ENCODE measurements at regions not wholly inside any gene's neighbourhood (a gene's known extent, or its start where the extent isn't known, plus 50 kb on each side); places are given as distances from the start of the nearest gene placed in this dataset.

DNA sequence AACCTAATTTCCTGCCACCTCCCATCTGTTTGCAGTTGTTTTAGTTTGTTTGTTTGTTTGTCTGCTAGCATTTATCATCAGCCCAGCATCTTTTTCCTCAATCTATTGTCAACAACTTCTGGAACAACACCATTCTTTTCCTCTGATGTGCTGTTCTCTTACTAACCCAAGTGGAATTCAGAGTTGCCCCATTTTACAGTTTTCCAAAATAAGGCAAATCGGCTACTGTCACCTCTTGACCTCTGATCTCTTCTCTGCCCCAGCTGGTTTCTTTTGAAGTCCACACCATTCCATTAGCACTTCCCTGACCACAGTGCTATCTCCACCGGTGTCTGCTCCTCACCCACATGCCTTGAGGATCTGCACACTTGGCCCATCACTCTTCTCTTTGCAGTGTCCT lies 102.4 kb downstream of the EFNB2 start:
- DNase-seq (ENCODE audit: low spot score), result no peak

DNA sequence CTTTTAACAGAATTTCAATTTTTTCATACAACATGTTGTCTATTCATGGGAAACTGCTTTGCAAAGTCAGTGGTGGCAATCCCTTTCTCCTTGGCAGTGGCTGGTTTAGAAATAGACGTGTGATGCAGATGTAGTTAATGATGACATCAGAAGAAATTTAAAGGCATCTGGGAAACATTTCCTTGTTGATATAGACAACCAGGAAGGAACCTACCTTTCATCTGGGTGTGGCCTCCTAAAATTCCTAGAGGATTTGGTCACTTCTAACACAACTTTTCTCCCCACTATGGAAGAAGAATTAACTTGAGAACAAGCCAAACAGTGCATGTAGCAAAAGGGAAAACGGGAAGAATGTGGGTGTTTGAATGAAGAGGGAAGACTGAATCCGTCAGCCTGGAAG lies 102.8 kb downstream of the EFNB2 start:
- DNase-seq (ENCODE audit: low spot score), result peak; percentile 58

DNA sequence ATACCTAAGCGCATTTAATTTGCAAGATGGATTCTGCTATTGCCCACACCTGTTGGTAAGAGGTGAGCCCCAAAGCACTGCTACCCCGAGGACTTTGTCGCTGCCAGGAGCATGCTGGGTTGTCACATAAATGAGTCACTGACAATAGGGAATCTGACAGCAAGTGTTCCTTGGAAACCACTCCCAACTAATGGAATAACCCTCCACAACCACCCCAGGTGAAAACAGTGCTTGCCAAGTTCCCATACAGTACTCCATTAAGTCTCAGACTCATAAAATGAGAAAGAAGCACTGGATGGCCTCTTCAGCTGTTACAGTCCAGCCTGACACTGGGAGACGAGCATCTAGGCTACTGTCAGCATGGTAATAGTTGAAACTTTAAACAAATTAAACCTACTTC lies 108.6 kb downstream of the EFNB2 start:
- DNase-seq (ENCODE audit: low spot score), result no peak

DNA sequence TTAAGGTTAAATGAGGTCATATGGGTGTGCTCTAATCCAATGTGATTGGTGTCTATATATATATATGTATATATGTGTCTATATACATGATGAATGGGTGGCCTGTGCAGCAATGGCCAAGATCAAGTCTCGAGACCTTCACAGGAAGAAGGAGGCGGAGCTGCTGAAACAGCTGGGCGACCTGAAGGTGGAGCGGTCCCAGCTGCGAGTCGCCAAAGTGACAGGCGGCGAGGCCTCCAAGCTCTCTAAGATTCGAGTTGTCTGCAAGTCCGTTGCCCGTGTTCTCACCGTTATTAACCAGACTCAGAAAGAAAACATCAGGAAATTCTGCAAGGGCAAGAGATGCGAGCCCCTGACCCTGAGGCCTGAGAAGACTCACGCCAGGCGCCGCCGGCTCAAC lies 109.8 kb downstream of the EFNB2 start:
- DNase-seq (ENCODE audit: low spot score), result no peak

DNA sequence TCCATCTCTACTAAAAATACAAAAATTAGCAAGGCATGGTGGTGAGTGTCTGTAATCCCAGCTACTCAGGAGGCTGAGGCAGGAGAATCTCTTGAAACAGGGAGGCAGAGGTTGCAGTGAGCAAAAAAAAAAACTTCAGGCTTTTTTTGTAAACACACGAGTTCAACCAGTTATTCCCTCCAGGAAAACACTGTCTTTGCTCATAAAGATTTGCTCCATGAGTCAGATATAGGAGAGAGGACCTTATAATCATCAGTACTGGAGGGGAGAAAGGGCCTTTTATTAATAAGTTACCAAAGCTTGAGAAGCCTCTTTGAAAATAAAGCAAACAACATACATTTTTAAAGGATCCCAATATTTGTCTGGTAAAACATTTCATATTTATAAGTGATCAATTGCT lies 110.7 kb downstream of the EFNB2 start:
- DNase-seq (ENCODE audit: low spot score), result no peak

DNA sequence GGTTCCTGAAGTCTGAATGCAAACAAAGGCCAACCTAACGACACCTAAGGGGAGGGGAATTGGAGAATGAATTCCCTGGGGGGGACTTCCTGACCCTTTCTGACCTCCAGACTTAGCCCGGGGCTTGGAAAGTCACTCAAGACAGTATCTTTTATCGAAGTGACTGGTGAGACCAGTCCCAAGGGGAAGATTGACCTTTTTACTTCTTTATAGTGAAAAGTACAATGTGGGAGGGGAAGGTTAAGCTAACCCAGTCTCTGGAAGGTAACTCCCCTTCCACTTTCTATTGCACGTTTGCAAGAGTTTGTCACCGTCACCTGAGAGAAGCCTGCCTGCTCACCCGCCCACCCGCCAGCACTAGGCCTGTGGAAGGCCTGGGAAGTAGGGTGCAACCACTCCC lies 111.9 kb downstream of the EFNB2 start:
- no peak for DNase-seq (ENCODE audit: low spot score)

DNA sequence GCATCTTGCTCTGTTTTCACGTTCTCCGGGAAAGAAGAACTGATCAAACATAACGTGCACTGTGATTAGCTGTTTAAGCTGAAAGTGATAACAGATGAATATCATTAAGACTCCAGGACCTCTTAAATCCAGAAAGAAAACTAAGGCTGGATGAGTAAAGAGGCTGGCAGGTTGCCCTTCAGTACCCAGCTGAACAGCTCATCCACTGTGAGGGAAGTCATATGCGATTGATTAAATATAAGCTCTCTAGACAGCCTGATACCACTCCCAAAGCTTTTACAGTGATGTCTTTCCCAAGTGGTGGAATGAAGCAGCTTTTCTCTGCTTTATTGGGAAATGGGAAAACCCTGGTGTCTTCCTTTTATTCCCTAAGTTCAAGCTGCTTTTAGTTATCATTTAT lies 116.9 kb downstream of the EFNB2 start:
- DNase-seq (ENCODE audit: low spot score), result no peak

DNA sequence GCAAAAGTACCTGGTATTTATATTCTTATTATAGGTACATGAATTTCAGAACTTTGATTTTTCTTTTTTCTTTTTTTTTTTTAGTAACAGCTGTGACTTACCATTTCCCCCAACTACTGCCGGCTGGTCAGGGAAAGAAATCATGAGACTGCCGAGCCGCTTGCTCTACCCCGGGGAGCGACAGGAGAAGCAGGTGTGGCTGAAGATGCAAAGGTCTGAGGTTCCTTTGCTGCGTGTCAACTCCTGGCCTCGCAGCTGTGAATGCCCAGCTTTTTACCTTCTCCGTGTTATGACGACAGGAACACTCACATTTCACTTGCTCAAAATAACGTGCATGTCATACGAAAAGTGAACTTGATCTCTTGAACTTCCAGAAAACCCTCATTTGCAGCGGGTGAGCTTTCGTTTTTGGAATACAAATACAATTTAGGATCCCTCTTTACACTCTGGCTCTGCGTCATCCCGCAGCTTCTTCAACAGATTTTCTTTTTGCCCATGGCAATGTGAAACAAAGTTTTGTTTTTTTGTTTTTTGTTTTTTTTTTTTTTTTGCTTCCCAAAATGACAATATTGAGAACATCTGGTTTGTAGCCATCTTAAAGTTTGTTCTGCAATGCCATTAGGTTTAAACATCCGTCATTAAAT lies 117.9 kb downstream of the EFNB2 start:
- no peak for DNase-seq (ENCODE audit: low spot score)

DNA sequence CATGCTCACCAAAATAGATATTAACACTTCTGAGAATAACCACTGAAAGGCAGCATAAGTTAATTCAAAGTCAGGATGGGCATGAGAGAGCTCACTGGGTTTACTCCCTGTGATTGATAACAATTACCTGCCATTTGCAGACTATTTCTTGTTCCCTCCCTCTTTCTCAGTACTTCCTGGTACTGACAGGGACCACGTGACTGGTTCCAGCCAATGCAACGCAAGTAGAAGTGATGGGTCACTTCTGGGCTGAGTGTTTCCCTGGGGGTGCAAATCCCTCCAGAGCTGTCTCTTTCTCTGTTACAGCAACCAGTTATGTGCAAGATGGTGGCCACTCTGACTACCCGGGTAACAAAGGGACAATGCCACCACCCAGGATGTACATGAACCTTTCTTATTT lies 118.8 kb downstream of the EFNB2 start:
- peak; percentile 8 for DNase-seq (ENCODE audit: low spot score)

DNA sequence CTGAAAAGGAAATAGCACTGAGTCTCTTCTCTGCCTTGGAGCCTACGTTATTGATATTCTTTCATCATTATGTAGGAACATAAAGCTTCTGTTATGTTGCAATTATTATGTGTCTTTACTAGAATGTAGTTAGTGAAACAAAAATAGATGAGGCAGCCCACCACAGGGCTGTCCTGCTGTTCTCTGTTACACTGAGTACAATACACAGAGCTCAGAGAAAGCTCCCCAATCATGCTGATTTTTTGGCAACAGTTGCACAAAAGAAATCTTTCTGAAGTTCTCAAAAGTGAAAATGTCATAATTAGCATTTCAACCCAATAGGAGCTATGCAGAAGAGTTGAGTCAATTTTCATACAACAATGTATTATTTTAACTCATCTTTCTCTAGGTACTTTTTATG lies 119.5 kb downstream of the EFNB2 start:
- no peak for DNase-seq (ENCODE audit: low spot score)

DNA sequence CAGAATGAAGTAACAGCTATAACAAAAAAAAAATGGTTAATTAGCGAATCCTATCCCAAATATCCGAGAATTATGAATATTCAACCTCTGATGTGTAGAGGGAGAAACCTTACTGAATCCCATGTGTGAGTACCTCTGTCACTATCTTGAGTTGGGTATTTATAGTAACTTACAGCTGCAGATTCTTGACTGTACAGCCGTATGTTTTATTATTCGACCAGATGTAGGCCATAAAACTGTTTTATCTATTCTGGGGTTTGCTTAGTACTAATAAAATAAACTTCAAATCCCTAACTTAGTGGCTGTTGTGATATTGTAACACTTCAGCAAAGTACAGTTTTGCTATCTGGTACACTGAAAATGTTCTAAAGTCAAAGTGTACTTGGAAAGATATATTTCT lies 120.0 kb downstream of the EFNB2 start:
- no peak for DNase-seq (ENCODE audit: low spot score)

DNA sequence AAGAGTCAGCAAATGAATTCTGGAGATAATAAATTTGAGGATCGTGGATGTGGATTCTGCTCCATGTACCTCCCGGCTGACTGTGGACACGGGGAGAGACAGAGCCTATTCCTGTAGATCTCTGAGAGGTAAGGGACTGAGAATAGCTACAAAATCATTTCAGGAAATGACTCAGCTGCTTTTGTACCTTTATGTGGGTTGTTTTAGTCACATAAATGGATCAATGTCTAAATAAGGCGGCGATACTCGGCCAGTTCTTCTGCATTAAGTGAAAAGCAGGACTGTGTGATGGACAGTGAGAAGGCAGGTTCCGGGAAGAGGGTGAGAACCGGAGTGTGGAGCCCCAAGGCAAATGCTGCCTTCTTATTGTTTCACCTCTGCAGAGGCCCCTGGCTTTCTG lies 128.1 kb downstream of the EFNB2 start:
- DNase-seq (ENCODE audit: low spot score), result peak; percentile 41

DNA sequence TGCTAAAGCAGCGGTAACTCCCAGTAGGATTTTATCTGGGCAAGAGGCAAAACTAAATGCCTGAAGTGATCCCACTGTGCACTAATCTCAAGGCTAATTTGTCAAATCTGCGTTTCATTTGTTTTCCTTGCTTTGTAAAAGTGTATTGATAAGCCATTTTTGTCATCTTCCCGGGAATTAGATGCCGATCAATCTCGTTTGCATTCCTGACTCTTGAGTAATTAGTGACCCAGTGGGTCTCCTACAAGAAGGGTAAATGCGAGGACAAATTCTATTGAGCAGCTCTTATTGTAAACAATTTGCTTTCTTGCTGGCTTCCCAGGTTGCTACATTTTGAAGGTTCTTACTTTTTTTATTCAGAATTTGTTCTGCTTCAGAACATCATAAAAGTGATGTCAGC lies 129.7 kb downstream of the EFNB2 start:
- no peak for DNase-seq (ENCODE audit: low spot score)

DNA sequence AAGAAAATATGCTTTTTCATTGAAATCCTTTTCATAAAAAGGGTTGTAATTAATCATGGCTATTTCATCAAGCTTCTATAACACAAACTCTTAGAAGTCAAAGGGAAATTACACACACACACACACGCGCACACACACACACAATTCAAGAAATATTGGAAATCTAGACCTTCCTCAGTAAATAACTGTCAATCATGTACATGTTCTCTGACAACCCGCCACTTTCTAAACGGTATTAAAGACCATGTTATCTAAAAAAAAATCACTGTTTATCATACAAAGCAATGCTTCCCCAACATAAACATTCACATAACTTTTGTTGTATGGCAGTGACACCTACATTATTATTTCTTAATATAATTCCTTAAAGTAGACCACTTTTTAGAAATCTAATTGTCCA lies 132.2 kb downstream of the EFNB2 start:
- no peak for DNase-seq (ENCODE audit: low spot score)

DNA sequence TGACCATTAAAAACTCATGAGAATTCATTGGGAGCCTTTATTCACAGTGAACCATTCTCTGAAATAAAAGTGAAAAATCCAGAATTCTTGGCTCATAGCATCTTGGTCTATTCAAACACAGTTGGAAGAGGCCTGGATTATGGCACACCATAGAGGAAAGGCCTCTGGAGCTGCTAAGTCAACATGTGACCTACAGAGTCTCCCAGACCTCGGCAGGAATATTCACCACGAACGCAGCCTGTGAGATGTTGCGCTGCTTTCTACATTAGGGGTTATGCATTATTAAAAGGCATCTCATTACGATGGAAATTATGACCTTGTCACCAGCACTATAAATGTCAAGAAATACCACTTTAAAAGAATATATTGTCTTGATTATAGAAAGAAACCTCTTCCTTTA lies 132.6 kb downstream of the EFNB2 start:
- DNase-seq (ENCODE audit: low spot score), result no peak

DNA sequence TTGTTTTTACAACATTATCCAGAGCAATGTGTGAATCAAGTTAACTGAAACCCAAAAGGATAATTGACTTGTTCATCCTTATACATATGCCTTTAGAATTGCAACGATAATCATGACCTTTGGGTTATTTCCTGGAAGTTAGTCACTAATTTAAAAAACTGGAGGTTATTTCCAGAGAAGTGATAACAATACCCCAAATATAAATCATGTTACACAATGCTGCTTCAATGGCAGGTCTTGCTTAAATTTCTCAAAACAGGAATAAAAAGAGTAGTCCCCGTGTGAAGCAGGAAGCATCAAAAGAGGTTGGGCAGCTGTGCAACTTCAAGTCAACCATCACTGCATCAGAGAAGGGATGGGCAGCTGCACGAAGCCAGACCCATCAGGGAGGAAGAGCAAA lies 134.4 kb downstream of the EFNB2 start:
- no peak for DNase-seq (ENCODE audit: low spot score)

DNA sequence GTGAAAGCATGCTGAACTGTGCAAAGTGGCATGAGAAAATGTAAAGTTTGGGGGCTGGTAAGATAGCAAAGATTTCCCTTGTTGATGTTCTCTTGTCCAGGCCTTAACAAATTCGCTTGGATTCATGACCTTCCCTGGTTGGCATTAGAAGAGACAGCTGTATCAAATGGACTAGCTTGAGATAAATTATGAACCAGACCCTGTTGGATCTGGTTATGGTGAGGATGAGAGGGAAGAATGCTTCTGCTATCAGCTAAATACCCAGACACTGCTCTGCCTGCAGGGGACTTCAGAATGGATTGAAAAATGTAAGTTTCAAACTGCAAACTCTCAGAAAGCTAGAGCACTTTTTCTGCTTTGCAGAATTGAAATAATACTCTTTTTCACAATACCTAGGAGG lies 135.2 kb downstream of the EFNB2 start:
- no peak for DNase-seq (ENCODE audit: low spot score)

DNA sequence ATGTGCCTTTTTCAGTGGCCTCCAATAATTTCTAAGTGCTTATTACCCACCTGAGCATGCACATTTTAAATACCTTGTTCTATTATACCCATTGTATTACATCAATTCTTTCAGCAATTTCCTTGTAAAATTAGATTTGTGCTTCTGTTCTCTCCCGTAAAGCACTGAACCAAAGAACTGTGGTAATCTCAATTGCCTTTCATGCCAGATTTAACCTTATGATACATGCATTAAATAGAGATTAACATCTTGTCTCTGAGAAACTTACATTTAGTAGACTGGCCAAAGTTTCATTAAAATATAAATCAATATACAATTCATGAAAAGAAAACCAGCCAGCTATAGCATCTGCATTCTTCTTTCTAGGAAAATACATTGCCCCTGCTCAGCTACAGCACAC lies 137.2 kb downstream of the EFNB2 start:
- DNase-seq (ENCODE audit: low spot score), result no peak

DNA sequence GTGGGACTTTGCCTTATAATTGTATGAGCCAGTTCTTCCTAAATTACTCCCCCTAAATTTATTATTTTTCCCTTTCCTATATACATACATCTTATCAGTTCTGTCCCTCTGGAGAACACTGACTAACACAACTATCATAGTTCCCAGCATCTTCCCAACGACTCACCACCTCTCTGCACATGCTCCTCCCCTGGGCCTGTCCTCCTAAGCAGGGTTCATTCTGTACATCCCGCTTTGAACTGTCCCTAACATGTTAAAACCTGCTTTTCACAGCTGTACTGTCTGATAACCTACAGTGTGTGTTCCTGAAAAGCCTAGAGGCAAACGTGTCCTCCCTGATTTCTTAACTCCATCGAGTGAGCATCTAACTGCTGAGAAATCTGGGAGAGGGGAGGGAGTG lies 141.7 kb downstream of the EFNB2 start:
- no peak for DNase-seq (ENCODE audit: low spot score)

DNA sequence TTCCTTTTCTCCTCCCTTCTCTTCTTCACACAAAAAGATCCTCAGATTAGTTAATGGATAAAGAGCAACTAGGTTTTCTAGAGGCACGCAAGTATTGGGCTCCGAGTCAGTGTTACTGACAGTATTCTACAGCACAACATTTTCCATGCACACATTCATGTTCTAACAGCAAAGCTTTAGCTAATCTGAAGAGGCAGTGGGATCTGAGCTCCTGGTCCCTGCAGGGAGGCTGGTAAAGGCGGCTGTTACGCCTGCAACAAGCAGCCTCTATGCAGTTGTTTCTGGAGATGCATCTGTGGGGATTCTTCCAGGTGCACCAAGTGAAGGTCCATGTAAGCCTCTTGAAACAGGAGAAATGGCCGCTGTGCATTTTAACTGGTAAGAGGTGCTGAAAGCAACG lies 143.8 kb downstream of the EFNB2 start:
- no peak for DNase-seq (ENCODE audit: low spot score)

DNA sequence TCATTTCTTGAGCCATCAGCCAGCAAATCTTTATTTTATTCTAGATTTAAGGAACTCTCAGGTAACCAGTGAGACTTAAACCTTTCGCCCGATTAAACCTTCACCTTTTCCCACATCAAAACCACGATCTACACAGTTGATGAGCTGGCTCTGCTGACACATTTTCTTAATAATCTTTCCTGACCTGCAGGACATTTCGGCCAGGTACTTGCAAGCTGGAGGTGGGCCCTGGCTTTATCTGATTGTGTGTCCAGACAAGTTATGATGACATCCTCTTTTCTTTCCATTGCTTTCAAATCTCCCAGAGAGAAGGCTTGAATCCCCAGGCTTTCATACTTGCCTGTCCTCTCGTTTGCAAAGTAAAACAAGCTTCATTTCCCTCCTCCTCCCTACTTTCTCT lies 144.2 kb downstream of the EFNB2 start:
- no peak for DNase-seq (ENCODE audit: low spot score)

DNA sequence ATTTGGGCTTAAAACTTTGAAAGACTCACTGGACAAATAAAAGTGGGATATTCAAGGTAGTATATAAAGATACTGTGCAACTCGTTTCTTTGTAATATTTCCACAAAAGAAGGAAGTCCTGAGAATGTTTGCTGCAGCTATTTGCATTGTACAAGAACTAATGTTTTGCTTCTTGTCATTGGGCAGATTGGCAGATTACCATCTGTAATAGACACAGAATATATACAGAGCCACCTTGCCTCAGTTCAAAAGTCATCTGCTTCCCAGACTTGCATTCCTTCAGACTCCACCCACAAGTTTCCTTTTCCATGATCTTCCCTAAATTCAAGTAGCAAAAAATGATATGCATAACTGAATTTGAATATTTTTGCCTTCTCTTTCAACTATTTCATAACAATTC lies 145.1 kb downstream of the EFNB2 start:
- no peak for DNase-seq (ENCODE audit: low spot score)

DNA sequence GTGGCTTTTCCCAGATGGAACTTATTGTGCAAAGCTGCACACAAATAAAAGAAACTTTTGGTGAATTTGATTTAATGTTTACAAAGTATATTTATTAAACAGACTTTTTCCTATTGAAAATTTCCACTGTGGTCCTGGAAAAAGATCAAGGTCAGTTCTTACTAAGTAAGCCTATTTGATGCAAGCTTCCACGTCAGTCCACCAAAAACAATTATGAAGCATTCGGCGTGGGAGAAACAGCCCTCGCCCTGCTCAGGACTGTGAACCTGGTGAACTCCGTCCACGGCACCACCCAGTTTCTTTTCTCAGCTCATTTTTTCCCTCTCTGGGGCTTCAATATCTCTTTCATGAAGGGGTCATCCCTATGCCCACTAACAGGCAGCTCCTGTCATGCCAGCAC lies 149.8 kb downstream of the EFNB2 start:
- DNase-seq (ENCODE audit: low spot score), result no peak

DNA sequence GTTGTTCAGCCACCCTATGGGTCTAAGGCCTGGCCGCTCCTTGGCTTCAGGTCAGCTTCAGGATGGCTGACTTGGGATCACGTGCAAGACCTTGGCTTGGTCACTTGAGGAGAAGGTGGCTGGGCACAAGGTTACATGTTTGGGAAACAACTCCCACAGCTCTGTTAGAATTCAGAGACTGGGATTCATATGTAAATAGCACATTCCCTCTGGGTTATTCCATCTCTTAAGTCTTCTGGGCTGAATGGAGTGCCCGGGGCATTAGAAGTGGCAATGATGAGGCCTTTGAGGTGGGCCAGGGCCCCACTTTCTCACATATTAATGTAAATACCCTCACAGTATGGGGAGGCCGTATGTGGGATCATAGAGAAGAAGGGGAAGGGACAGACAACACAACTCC lies 150.9 kb downstream of the EFNB2 start:
- no peak for DNase-seq (ENCODE audit: low spot score)

DNA sequence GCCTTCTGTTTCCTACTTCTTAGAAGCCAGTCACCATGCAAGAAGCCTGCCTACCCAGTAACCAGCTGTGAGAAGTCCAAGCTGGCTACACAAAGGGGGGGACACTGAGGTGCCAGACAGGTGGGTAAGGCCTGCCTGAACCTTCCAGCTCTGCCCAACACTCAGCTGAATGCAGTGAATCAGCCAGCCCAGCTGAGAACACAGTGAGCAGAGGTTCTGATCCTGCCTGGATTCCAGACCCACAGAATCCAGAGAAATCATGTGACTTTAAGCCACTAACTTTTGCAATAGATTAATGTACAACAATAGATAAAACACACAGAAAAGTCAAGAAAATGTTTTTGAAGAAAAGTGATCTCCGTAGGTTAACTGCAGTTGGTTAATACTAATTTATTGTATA lies 151.7 kb downstream of the EFNB2 start:
- DNase-seq (ENCODE audit: low spot score), result no peak

Data from SW480 (cell line).